ENCODE measurements at regions not wholly inside any gene's neighbourhood (a gene's known extent, or its start where the extent isn't known, plus 50 kb on each side); places are given as distances from the start of the nearest gene placed in this dataset.

GRCh38 chr7:128188396-128189230 is 52.5 kb upstream of the LEP start:
- Histone ChIP-seq H3K9me3 (ENCODE audit: control insufficient read depth, low read length) (no peaks in the 10 kb centered on the region), H3K4me3 (ENCODE audit: extremely low read depth, insufficient read depth, low read length, poor library complexity, severe bottlenecking) (no peak overlapping the region), H3K36me3 (ENCODE audit: control insufficient read depth, insufficient read depth, low read length) (no peaks in the 10 kb centered on the region), H3K27ac (ENCODE audit: low read depth, low read length, severe bottlenecking) (no peak overlapping the region), H3K4me1 (ENCODE audit: control insufficient read depth, insufficient read depth, low read length, poor library complexity, severe bottlenecking) (no peaks in the 10 kb centered on the region)
- WGBS, 2 experiments (ENCODE audit: insufficient coverage in 2 of 2) = 77 to 88% methylated on average over 15 to 16 of the region's 16 CpGs

- Histone ChIP-seq H3K4me1 (ENCODE audit: control insufficient read depth, insufficient read depth, low read length, poor library complexity, severe bottlenecking) (no peaks in the 10 kb centered on the region), H3K36me3 (ENCODE audit: control insufficient read depth, insufficient read depth, low read length) (no peaks in the 10 kb centered on the region), H3K9me3 (ENCODE audit: control insufficient read depth, low read length) (no peaks in the 10 kb centered on the region), H3K4me3 (ENCODE audit: extremely low read depth, insufficient read depth, low read length, poor library complexity, severe bottlenecking) (no peak overlapping the region), H3K27ac (ENCODE audit: low read depth, low read length, severe bottlenecking) (no peak overlapping the region)
- 89 to 90% methylated on average over 8 of the region's 8 CpGs for WGBS, 2 experiments (ENCODE audit: insufficient coverage in 2 of 2)
Observed at GRCh38 chr7:128189231-128189930, 51.7 kb upstream of the LEP start.

DNA sequence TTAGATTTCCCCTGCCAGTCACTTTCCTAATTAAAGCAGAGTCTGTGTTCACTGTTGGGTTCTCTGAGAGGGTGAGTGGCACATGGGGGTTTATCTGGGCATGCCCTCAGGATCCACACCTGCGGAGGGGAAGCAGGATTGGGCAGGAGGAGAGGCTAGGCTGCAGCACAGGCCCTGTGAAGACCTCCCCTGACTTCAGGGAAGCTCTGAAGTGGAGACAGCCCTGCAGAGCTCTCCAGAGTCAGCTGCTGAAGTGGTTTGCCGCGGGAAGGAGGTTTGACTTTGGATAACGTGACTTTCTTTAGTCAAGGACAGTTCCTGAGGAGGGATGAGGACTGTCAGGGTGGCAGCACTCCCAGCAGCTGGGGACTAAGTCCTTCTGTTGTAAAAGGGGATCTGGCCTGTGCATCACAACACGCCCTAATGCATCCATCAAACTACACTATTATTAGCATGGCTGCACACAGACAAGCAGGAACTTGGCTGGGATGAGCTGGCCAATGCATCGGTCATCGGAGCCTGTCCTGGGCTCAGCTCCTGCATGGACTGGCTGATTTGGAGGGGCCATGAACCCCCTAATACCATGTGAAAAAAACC is 50.9 kb upstream of the LEP start:
- no peak overlapping the region for H3K27ac ChIP-seq (ENCODE audit: low read depth, low read length, severe bottlenecking)
- H3K4me3 ChIP-seq (ENCODE audit: extremely low read depth, insufficient read depth, low read length, poor library complexity, severe bottlenecking) = no peak overlapping the region
- H3K4me1 ChIP-seq (ENCODE audit: control insufficient read depth, insufficient read depth, low read length, poor library complexity, severe bottlenecking) = no peaks in the 10 kb centered on the region
- WGBS, 2 experiments (ENCODE audit: insufficient coverage in 2 of 2) = 91 to 92% methylated on average over 3 to 5 of the region's 7 CpGs
- peaks cover 5% of the 10 kb centered on the region for H3K9me3 ChIP-seq (ENCODE audit: control insufficient read depth, low read length)
- H3K36me3 ChIP-seq (ENCODE audit: control insufficient read depth, insufficient read depth, low read length) = no peaks in the 10 kb centered on the region

- Histone ChIP-seq H3K36me3 (ENCODE audit: control insufficient read depth, insufficient read depth, low read length) (no peaks in the 10 kb centered on the region), H3K9me3 (ENCODE audit: control insufficient read depth, low read length) (peaks cover 11% of the 10 kb centered on the region), H3K4me3 (ENCODE audit: extremely low read depth, insufficient read depth, low read length, poor library complexity, severe bottlenecking) (no peak overlapping the region), H3K27ac (ENCODE audit: low read depth, low read length, severe bottlenecking) (no peak overlapping the region), H3K4me1 (ENCODE audit: control insufficient read depth, insufficient read depth, low read length, poor library complexity, severe bottlenecking) (no peaks in the 10 kb centered on the region)
- 78 to 88% methylated on average over 3 to 4 of the region's 7 CpGs for WGBS, 2 experiments (ENCODE audit: insufficient coverage in 2 of 2)
Observed at GRCh38 chr7:128191136-128191844, 49.8 kb upstream of the LEP start.

All from mesodermal cell (in vitro differentiated cells).